H1 (cell line): ENCODE measurements at regions not wholly inside any gene's neighbourhood (a gene's known extent, or its start where the extent isn't known, plus 50 kb on each side); places are given as distances from the start of the nearest gene placed in this dataset.

Experiments used
- CTCF ChIA-PET: fragments of 300-600 bp; sonication (Branson Sonifier 250); formaldehyde crosslinking; loops from one replicate; lab custom pipeline; 2021; ENCODE audit not compliant: partially characterized antibody; lab: Charles Lee
- POLR2A ChIA-PET: fragments of 300-600 bp; sonication (Branson Sonifier 250); formaldehyde crosslinking; loops from one replicate; lab custom pipeline; 2021; ENCODE audit warnings: inconsistent platforms; ENCODE audit not compliant: partially characterized antibody; lab: Charles Lee
- DNase-seq, 2 experiments: peaks; one replicate each; pipeline versions ENCODE4 v3.0.0 to v3.0.0-alpha.2; 2010 to 2022; ENCODE audit warnings: low spot score in 2 of 2, low read depth in 1 of 2, mixed read lengths in 1 of 2
- FAIRE-seq: peaks from 2 replicates; lab custom pipeline; 2011; peaks lifted over from hg19 to GRCh38; lab: Jason Lieb, UNC
- H2AFZ ChIP-seq: 2 replicates; pipeline ENCODE4 v1.8.1; 2012; ENCODE audit warnings: low read length, inconsistent platforms
- H2AK5ac ChIP-seq: 2 replicates; pipeline ENCODE4 v1.6.1; 2013; ENCODE audit warnings: low read depth, low read length
- H2BK120ac ChIP-seq: replicated peaks from 2 replicates; pipeline ENCODE3; 2013; ENCODE audit warnings: low read depth, low read length, inconsistent platforms
- H2BK12ac ChIP-seq: 2 replicates; pipeline ENCODE4 v1.6.1; 2013; ENCODE audit warnings: low read depth, low read length
- H2BK15ac ChIP-seq: 2 replicates; pipeline ENCODE4 v1.6.1; 2013; ENCODE audit warnings: low read length
- H2BK20ac ChIP-seq: 2 replicates; pipeline ENCODE4 v1.6.1; 2013; ENCODE audit warnings: low read length
- H2BK5ac ChIP-seq: 2 replicates; pipeline ENCODE4 v1.6.1; 2013; ENCODE audit warnings: low read depth, low read length
- H3K14ac ChIP-seq: 2 replicates; pipeline ENCODE4 v1.6.1; 2013; ENCODE audit warnings: inconsistent platforms; ENCODE audit not compliant: insufficient read length
- H3K18ac ChIP-seq: 2 replicates; pipeline ENCODE4 v1.6.1; 2013; ENCODE audit warnings: low read length; ENCODE audit errors: extremely low read depth
- H3K23ac ChIP-seq: 2 replicates; pipeline ENCODE4 v1.6.1; 2013; ENCODE audit warnings: inconsistent platforms; ENCODE audit not compliant: insufficient read length
- H3K23me2 ChIP-seq: 2 replicates; pipeline ENCODE4 v1.6.1; 2013; ENCODE audit warnings: low read depth, low read length
- H3K27ac ChIP-seq: 2 replicates; pipeline ENCODE4 v1.6.1; 2011; ENCODE audit warnings: low read depth, low read length, inconsistent platforms
- H3K27me3 ChIP-seq, 4 experiments: replicated peaks in 1 of 4; 1 replicate in 1 of 4; 2 replicates in 3 of 4; pipeline versions ENCODE4 v1.6.1 to v1.8.1; 2011 to 2013; ENCODE audit warnings: low read length in 3 of 4, mild to moderate bottlenecking in 3 of 4, inconsistent platforms in 2 of 4, mixed read lengths in 2 of 4, moderate library complexity in 1 of 4; ENCODE audit not compliant: control insufficient read depth in 3 of 4, insufficient read depth in 3 of 4; ENCODE audit errors: extremely low read depth in 1 of 4
- H3K36me3 ChIP-seq, 4 experiments: 2 replicates each; pipeline versions ENCODE4 v1.6.1 to v1.8.1; 2011 to 2013; ENCODE audit warnings: mild to moderate bottlenecking in 4 of 4, low read length in 3 of 4, moderate library complexity in 2 of 4, control low read depth in 1 of 4, inconsistent platforms in 1 of 4; ENCODE audit not compliant: insufficient read depth in 4 of 4, control insufficient read depth in 2 of 4
- H3K4ac ChIP-seq: replicated peaks from 2 replicates; pipeline ENCODE3; 2013; ENCODE audit warnings: low read length, low read depth, mixed read lengths, inconsistent platforms; ENCODE audit not compliant: insufficient read length
- H3K4me1 ChIP-seq, 4 experiments: replicated peaks in 1 of 4; 1 replicate in 1 of 4; 2 replicates in 3 of 4; pipeline versions ENCODE4 v1.6.1 to v1.8.1; 2011 to 2013; ENCODE audit warnings: low read length in 3 of 4, inconsistent platforms in 2 of 4, mixed read lengths in 1 of 4; ENCODE audit not compliant: insufficient read depth in 4 of 4, control insufficient read depth in 3 of 4
- H3K4me2 ChIP-seq, 2 experiments: 2 replicates each; pipeline versions ENCODE4 v1.6.1 to v1.8.1; 2011 to 2013; ENCODE audit warnings: low read depth in 2 of 2, low read length in 2 of 2, control low read depth in 1 of 2, inconsistent platforms in 1 of 2, mild to moderate bottlenecking in 1 of 2; ENCODE audit not compliant: insufficient read depth in 1 of 2
- H3K4me3 ChIP-seq, 4 experiments: fragments of 200-600, 300-600 bp in 1 of 4; sonication (generic), shearing (Covaris generic), sonication (Bioruptor Twin) in 1 of 4; 2 replicates each; pipeline versions ENCODE4 v1.5.1 to v1.8.1; 2011 to 2016; ENCODE audit warnings: low read length in 4 of 4, low read depth in 3 of 4, control low read depth in 2 of 4, inconsistent platforms in 2 of 4, mild to moderate bottlenecking in 2 of 4, mixed read lengths in 1 of 4, moderate library complexity in 1 of 4; ENCODE audit not compliant: insufficient read depth in 2 of 4; ENCODE audit errors: extremely low read depth in 1 of 4
- H3K56ac ChIP-seq: replicated peaks from 2 replicates; pipeline ENCODE3; 2013; ENCODE audit warnings: low read depth, mild to moderate bottlenecking, mixed read lengths, low read length, inconsistent platforms; ENCODE audit not compliant: insufficient read length
- H3K79me1 ChIP-seq: 2 replicates; pipeline ENCODE4 v1.6.1; 2013; ENCODE audit warnings: low read depth, low read length, control low read depth
- H3K79me2 ChIP-seq, 2 experiments: 2 replicates each; pipeline versions ENCODE4 v1.6.1 to v1.8.1; 2012 to 2013; ENCODE audit warnings: low read length in 2 of 2, mild to moderate bottlenecking in 2 of 2, inconsistent platforms in 1 of 2; ENCODE audit not compliant: insufficient read depth in 2 of 2, control insufficient read depth in 1 of 2
- H3K9ac ChIP-seq, 4 experiments: replicated peaks in 1 of 4; 1 replicate in 1 of 4; 2 replicates in 3 of 4; pipeline versions ENCODE4 v1.6.1 to v1.8.1; 2011 to 2013; ENCODE audit warnings: low read depth in 3 of 4, low read length in 3 of 4, control low read depth in 2 of 4, mild to moderate bottlenecking in 2 of 4, moderate library complexity in 2 of 4, inconsistent platforms in 1 of 4; ENCODE audit errors: extremely low read depth in 1 of 4
- H3K9me3 ChIP-seq, 2 experiments: 2 replicates each; pipeline versions ENCODE4 v1.6.1 to v1.8.1; 2012 to 2013; ENCODE audit warnings: mild to moderate bottlenecking in 2 of 2, moderate library complexity in 2 of 2, control low read depth in 1 of 2, inconsistent platforms in 1 of 2, low read depth in 1 of 2, low read length in 1 of 2, mixed read lengths in 1 of 2; ENCODE audit not compliant: insufficient read depth in 2 of 2
- H4K20me1 ChIP-seq, 2 experiments: replicated peaks in 1 of 2; 2 replicates each; pipeline versions ENCODE3 to v1.8.1; 2011 to 2013; ENCODE audit warnings: inconsistent platforms in 2 of 2, low read length in 2 of 2, mild to moderate bottlenecking in 1 of 2; ENCODE audit not compliant: insufficient read depth in 2 of 2, control insufficient read depth in 1 of 2
- H4K5ac ChIP-seq: 2 replicates; pipeline ENCODE4 v1.6.1; 2013; ENCODE audit warnings: low read length, low read depth, mixed read lengths, inconsistent platforms; ENCODE audit not compliant: insufficient read length
- H4K8ac ChIP-seq: 2 replicates; pipeline ENCODE4 v1.8.0; 2013; ENCODE audit warnings: mild to moderate bottlenecking, moderate library complexity, low read length, inconsistent platforms; ENCODE audit not compliant: insufficient read depth; ENCODE audit errors: extremely low read depth
- H4K91ac ChIP-seq: replicated peaks from 2 replicates; pipeline ENCODE3; 2013; ENCODE audit warnings: low read length, mixed read lengths, inconsistent platforms; ENCODE audit not compliant: insufficient read length
- BCL11A ChIP-seq, 2 experiments: IDR thresholded peaks; one replicate each; pipeline ENCODE4 v1.6.1; 2011; ENCODE audit warnings: low read depth in 2 of 2, low read length in 2 of 2, mild to moderate bottlenecking in 2 of 2
- BRCA1 ChIP-seq: IDR thresholded peaks from 2 replicates; pipeline ENCODE4 v1.6.1; 2012; ENCODE audit warnings: low read depth, low read length, improper control_type of control experiment
- E2F6 ChIP-seq: IDR thresholded peaks from 2 replicates; pipeline ENCODE4 v1.6.1; 2012; ENCODE audit warnings: inconsistent platforms
- GTF2F1 ChIP-seq: IDR thresholded peaks from 2 replicates; pipeline ENCODE4 v1.6.1; 2012; ENCODE audit warnings: low read depth, low read length, improper control_type of control experiment, borderline replicate concordance
- KDM5A ChIP-seq: fragments of 200-600 bp; IDR thresholded peaks from 2 replicates; pipeline ENCODE4 v1.7.1; 2012; ENCODE audit warnings: mild to moderate bottlenecking, low read length, inconsistent platforms, mixed read lengths
- PHF8 ChIP-seq: fragments of 200-600 bp; sonication (generic); conservative IDR thresholded peaks from 2 replicates; pipeline ENCODE4 v1.7.1; 2012; ENCODE audit warnings: low read depth, mild to moderate bottlenecking, inconsistent platforms, low read length, moderate library complexity
- RNF2 ChIP-seq: fragments of 200-900, 300-1000 bp; sonication (generic); IDR thresholded peaks from 2 replicates; pipeline ENCODE4 v1.7.1; 2016; ENCODE audit warnings: borderline replicate concordance, low read depth, mild to moderate bottlenecking, antibody characterized with exemption, low read length; ENCODE audit not compliant: poor library complexity, severe bottlenecking; ENCODE audit errors: missing control alignments
- SIN3A ChIP-seq, 2 experiments: IDR thresholded peaks in 1 of 2; conservative IDR thresholded peaks in 1 of 2; 2 replicates each; pipeline ENCODE4 v1.6.1; 2011 to 2012; ENCODE audit warnings: low read length in 2 of 2, improper control_type of control experiment in 1 of 2, low read depth in 1 of 2, mild to moderate bottlenecking in 1 of 2
- WGBS, 2 experiments: shearing (Covaris generic) in 1 of 2; methylation state at CpG; one replicate each; pipeline versions ENCODE4 v1.1.6 to v1.1.7; 2013 to 2015; ENCODE audit warnings: low lambda C conversion rate in 2 of 2, mixed read lengths in 2 of 2, inconsistent platforms in 1 of 2, low coverage in 1 of 2, missing lambda C conversion rate in 1 of 2; ENCODE audit not compliant: insufficient replicate concordance in 2 of 2, insufficient coverage in 1 of 2, insufficient read length in 1 of 2; ENCODE audit errors: extremely low coverage in 1 of 2, missing lambda C conversion rate in 1 of 2; 5-methylcytosine and 5-hydroxymethylcytosine counted together

- Histone ChIP-seq H3K79me1 (no peaks in the 10 kb centered on the region), H2AFZ (no peak overlapping the region), H3K23ac (no peak overlapping the region), H4K5ac (no peak overlapping the region), H3K79me2 (no peaks in the 10 kb centered on the region), H3K9me3 (no peaks in the 10 kb centered on the region), H2BK12ac (no peak overlapping the region), H3K23me2 (no peaks in the 10 kb centered on the region), H3K27ac (no peak overlapping the region), H3K36me3 (no peaks in the 10 kb centered on the region), H3K56ac (no peak overlapping the region), H3K4me2 (no peak overlapping the region), H3K18ac (no peak overlapping the region), H4K20me1 (no peaks in the 10 kb centered on the region), H3K27me3 (no peaks in the 10 kb centered on the region), H4K91ac (no peak overlapping the region), H3K4me1 (peaks cover 7 to 10% (median 9%) of the 10 kb centered on the region in 4 experiments; a peak in 6 of 7 replicates), H2AK5ac (no peak overlapping the region), H2BK20ac (peak overlapping the region; percentile 34; the same call in 1 of the 2 replicates), H2BK120ac (no peak overlapping the region), H2BK5ac (no peak overlapping the region), H3K9ac (no peak overlapping the region), H2BK15ac (peak overlapping the region; percentile 97), H4K8ac (no peak overlapping the region), H3K4me3 (no peak overlapping the region), H3K4ac (no peak overlapping the region), H3K14ac (no peak overlapping the region)
- FAIRE-seq (no peak), DNase-seq (no peak)
- ChIA-PET CTCF (interaction anchor here (0.7 to 2.1 kb wide), 3 partner anchors 14 to 61 kb away, joined by 3 to 12 read pairs (median 4); no protein-coding TSS in a partner anchor), POLR2A (interaction anchor here (1.1 kb wide), 1 partner anchor 13 kb away, joined by 3 read pairs; no protein-coding TSS in a partner anchor)
- WGBS, 2 experiments, result 98% methylated on average over 3 of the region's 3 CpGs; no CpG with 5 or more reads in 1 of the 2 experiments
- no peak for TF ChIP-seq BRCA1
- TF ChIP-seq E2F6, result no peak
- no peak for TF ChIP-seq GTF2F1
- TF ChIP-seq KDM5A, result no peak
- no peak for TF ChIP-seq BCL11A (IDR thresholded peaks at IDR 0.05; ENCODE audit: low read depth in 2 of 2, low read length in 2 of 2)
- no peak for TF ChIP-seq PHF8
- TF ChIP-seq RNF2, result no peak
- no peak for TF ChIP-seq SIN3A (conservative IDR thresholded peaks at IDR 0.05 in 1 of 2, IDR thresholded peaks at IDR 0.05 in 1 of 2; ENCODE audit: low read depth in 1 of 2, low read length in 2 of 2)
These were observed 117.7 kb downstream of the B3GNT2 start for GRCh38 chr2:62313449-62314227.
